OCI-LY3 (cell line): ENCODE measurements at regions not wholly inside any gene's neighbourhood (a gene's known extent, or its start where the extent isn't known, plus 50 kb on each side); places are given as distances from the start of the nearest gene placed in this dataset.

Experiments
- CTCF ChIP-seq: fragments of 200-600, 300-600 bp; sonication (generic); IDR thresholded peaks from 2 replicates; pipeline ENCODE4 v1.5.1; 2014; ENCODE audit warnings: antibody characterized with exemption, low read length, low read depth
- EZH2phosphoT487 ChIP-seq: fragments of 200-600 bp; shearing (Covaris generic); IDR thresholded peaks from 2 replicates; pipeline ENCODE4 v1.6.1; 2018; ENCODE audit warnings: antibody characterized with exemption, mixed run types, low read depth

GRCh38 chr11:129655247-129655832 lies 160.3 kb upstream of the TMEM45B start:
- TF ChIP-seq CTCF (no peak), EZH2phosphoT487 (no peak)
